GM12874 (cell line): ENCODE measurements at regions not wholly inside any gene's neighbourhood (a gene's known extent, or its start where the extent isn't known, plus 50 kb on each side); places are given as distances from the start of the nearest gene placed in this dataset.

Source experiments
- TF ChIP-seq, protein P1 (sequence below): IDR thresholded peaks from 2 replicates; pipeline ENCODE4 v1.5.1; 2011; ENCODE audit warnings: low read depth, mild to moderate bottlenecking, control low read depth, low read length, moderate library complexity; ENCODE audit not compliant: insufficient read depth

DNA sequence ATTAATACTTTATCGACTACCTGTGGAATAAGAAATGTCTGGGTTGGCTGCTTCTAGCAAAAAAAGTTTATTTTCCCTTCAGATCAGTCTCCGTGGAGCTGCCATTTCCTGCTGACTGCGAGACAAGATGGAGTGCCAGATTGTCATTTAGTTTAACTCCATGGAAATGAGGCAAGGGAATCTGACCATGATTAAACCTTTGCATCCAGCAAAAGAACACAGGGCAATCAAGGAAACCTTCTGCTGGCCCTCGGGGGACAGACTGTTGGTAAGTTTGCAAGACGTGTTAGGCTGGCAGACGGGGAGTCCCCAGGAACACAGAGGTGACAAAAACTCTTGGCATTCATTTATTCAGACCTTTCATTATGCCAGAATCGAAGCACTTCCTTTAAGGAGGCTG is 52.2 kb upstream of the SPACA1 start:
- TF ChIP-seq, protein P1, sequence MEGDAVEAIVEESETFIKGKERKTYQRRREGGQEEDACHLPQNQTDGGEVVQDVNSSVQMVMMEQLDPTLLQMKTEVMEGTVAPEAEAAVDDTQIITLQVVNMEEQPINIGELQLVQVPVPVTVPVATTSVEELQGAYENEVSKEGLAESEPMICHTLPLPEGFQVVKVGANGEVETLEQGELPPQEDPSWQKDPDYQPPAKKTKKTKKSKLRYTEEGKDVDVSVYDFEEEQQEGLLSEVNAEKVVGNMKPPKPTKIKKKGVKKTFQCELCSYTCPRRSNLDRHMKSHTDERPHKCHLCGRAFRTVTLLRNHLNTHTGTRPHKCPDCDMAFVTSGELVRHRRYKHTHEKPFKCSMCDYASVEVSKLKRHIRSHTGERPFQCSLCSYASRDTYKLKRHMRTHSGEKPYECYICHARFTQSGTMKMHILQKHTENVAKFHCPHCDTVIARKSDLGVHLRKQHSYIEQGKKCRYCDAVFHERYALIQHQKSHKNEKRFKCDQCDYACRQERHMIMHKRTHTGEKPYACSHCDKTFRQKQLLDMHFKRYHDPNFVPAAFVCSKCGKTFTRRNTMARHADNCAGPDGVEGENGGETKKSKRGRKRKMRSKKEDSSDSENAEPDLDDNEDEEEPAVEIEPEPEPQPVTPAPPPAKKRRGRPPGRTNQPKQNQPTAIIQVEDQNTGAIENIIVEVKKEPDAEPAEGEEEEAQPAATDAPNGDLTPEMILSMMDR: no peak

DNA sequence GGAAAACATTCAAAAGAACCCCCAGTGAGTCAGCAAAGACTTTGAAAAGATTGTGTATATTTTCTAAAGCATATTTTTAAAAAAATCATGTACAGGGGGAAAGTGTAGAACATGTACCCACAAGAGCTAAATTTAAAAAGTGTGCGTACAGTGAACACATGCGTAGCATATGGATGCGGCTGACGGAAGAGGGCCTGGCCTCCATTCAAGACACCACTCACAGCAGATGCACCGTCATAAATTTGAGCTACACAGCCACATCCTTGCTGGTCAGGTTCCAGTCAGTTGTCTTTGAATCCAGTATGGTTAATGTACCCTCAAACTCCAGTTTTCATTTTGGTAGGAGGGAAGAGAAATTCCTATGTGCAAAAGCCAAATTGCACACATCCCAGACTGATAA is 54.3 kb upstream of the SPACA1 start:
- TF ChIP-seq, protein P1: no peak

DNA sequence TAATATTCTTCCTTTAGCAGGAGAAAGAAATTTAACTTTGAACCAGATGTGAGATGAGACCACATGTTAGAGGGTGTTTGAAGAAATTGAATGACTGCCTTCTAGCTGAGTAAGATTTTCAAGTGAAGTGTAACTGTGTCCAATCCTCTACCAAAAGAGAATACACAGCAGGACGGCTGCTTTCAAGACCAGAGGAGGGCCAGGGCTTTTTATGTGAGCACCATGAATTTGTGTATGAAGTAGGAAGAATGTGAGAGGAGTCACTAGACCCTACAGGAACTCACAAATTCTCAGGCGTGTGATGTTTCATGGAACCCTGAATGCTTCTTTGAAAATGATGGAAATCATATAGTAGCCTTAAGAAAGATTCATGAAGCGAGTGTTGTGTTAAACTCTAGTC is 56.8 kb upstream of the SPACA1 start:
- TF ChIP-seq, protein P1: no peak

DNA sequence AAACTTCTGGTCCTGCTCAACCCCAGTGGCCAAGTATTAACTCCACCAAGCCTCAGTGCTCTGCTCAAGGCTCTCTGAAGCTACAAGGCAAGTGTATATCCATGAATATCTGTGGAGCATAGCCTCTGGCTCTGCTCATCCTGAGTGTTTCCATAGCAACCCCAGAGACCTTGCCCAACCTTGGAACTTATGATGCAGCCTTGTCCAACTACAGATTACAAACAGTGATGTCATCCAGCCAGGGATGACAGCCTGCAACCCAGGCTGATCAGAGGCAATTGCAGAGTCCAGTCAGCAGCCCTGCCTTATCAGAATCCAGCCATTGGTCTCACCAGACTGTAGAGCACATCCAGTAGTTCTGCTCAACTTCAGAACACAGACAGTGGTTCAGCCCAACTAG is 65.5 kb upstream of the SPACA1 start:
- TF ChIP-seq, protein P1: no peak

DNA sequence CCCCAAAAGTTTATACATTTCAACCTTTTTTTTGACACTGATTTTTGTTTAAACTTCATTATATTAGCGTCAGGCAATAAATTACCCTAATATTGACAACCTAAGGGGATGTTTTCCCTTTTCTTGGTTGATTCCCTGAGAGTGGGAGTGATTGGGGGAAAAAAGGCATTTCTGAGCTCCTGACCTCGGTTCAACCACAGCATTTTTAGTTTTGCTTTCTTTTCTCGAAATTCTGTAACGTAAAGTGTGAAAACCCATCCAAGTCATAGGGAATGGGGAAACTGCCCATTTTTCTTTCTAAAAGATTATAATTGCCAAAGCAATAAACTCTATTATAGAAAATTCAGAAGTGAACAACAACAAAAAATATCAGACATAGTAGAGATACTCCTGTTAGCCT is 67.9 kb upstream of the SPACA1 start:
- TF ChIP-seq, protein P1: no peak

DNA sequence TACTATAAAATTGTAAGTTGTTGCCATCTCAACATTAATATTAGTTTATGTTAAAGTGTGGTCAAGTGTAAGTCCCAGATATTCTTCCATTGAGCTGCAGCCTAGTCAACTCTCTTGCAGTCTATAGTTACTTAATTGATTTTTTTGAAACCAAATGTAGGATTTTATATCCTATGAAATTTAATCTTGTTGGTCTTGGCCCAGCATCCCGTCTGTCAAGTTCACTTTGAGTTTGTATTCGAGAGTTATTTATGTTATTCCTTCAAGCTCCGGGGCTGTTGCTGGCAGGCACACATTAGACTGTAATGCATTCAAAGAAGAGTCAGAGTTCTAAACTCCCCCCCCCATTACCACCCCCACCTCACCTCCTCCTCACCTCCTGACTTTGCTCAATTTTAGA is 71.0 kb upstream of the SPACA1 start:
- TF ChIP-seq, protein P1: no peak

DNA sequence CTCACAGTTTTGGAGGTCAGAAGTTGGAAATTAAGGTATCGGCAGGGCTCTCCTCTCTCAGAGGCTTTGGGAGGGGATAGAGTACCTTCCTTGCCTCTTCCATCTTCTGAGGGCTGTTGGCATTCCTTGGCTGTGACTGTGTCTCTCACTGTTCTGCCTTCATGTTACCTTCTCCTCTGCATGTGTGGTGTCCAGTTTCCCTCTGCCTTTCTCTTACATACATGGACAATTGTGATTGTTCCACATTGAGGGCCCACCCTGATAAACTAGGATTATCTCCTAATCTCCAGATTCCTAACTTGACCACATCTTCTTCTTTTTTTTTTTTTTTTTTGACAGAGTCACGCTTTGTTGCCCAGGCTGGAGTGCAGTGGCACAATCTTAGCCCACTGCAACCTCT is 72.1 kb upstream of the SPACA1 start:
- TF ChIP-seq, protein P1: no peak

DNA sequence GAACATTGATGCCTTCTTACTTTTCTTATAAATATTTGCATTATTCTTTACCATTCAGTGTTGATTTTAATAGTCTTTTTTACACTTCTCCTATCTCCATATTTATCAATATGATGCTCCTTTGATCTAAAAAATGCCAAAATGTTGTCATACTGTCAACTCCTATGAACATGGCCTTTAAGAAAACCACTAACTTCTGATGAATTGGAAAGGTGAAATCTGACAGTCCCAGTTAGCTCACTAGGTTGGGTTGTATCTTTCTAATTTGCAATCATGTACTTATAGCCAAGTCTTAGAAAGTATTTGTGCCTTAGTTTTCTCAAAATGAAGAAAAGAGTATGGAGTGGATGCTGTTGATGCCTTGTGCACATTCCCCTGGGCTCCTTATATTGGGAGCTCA is 75.4 kb upstream of the SPACA1 start:
- TF ChIP-seq, protein P1: no peak
